Smooth muscle cell of the brain vasculature (primary cell): ENCODE measurements at regions not wholly inside any gene's neighbourhood (a gene's known extent, or its start where the extent isn't known, plus 50 kb on each side); places are given as distances from the start of the nearest gene placed in this dataset.
"Not testable (repeated sequence)": the region's sequence is repeated elsewhere in the genome, so short reads cannot be mapped to it uniquely, and the experiment has no call there.

ENCODE experiments used
- DNase-seq: peaks from one replicate; pipeline ENCODE4 v3.0.0-alpha.2; 2012; ENCODE audit warnings: low read depth, low spot score

DNA sequence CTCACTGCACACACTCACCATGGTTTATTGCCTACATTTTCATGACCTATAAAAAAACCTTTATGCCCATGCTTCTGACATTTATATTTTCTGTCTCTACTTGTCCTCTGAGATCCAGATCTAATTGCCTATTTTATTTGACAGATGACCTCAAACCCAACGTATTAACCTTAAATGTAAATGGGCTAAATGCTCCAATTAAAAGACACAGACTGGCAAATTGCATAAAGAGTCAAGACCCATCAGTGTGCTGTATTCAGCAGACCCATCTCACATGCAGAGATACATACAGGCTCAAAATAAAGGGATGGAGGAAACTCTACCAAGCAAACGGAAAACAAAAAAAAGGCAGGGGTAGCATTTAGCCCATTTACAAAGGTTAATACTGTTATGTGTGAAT, 117.4 kb upstream of the ADAMTS3 start:
- not testable (repeated sequence) for DNase-seq

GRCh38 chr4:72679666-72680065, 110.6 kb upstream of the ADAMTS3 start:
- DNase-seq, result no peak

DNA sequence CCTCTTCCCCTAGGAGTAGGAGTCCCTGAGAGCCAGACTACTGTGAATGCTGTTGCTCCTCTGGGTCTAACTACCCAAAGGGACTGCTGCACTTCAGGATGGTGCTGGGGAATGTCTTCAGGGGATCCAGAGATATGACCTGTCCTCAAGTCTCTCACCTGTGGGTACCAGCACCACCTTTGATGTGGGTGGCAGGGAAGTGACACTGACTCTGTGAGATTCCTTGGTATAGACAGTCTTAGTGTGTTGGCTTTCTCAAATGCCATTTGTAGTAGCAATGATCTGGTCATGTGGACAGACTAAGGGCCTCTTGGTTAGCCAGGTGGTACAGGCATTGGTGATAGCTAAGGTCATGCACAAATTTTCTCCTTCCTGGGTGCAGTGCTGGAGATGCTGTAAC, 108.9 kb upstream of the ADAMTS3 start:
- no peak for DNase-seq

DNA sequence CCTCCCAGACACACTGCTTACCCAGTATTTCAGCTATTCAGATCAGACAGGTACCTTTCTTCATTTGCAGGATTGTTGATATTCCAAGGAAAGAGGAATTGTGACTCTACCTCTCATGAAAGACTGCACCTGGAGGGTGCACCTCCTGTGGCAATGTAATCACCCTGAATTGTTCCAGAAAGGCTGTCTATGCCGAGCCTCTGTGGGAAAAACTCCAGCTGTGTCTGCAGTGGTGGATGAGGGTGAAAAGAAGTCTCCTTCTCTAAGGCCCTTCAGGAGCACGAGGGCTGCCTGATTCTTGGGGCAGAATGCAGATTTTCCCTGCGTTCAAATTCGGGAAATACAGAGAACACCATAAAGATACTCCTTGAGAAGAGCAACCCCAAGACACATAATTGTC, 108.2 kb upstream of the ADAMTS3 start:
- no peak for DNase-seq

DNA sequence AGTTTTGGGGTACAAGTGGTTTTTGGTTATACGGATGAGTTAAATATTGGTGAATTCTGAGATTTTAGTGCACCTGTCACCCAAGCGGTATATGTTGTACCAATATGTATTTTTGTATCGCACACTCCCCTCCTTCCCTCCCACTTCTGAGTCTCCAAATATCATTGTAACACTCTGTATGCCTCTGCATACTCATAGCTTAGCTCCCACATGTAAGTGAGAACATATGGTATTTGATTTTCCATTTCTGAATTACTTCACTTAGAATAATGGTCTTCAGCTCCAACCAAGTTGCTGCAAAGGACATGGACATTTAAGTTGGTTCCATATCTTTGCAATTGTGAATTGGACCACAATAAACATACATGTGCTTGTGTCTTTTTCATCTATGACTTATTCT, 103.0 kb upstream of the ADAMTS3 start:
- DNase-seq, result no peak

DNA sequence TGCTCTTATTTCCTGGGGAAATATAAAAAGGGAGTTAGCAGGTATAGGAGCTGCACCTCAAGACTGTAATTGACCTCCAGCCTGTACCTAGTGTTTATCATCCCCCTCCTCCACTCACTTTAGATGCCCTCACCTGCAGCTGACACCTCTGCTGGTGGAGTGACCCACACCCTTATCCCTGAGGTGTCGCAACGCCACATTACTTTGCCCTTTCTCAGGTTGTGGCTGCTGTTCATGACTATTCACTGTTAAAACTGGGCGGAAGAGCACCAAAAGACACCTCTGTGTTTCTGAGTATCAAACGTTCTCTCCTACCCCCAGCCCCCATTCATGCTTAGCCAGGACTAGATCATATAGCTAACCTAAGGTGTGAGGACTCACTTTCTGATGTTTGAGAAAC, 101.5 kb upstream of the ADAMTS3 start:
- DNase-seq, result no peak

GRCh38 chr4:72666910-72667309, 97.9 kb upstream of the ADAMTS3 start:
- DNase-seq, result no peak

- no peak for DNase-seq
Measured at GRCh38 chr4:72665171-72665968, 96.3 kb upstream of the ADAMTS3 start.

GRCh38 chr4:72663828-72664227, 94.8 kb upstream of the ADAMTS3 start:
- no peak for DNase-seq

DNA sequence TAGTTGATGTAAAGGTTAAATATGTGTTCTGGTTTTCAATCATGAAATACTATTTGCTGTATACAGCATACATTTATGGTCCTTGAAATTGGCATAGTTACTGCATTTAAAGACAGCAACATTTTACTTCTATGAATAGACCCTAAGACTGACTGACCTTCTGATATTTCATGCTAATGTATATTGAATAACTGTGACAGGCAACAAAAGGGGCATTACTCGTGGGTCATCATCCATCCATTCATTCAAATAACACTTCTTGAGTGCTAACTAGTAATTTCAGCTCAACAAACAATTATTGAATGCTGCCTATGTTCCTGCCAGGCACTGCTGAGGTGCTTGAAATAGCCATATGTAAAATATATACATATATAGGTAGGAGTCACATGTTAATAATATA, 92.8 kb upstream of the ADAMTS3 start:
- no peak for DNase-seq

DNA sequence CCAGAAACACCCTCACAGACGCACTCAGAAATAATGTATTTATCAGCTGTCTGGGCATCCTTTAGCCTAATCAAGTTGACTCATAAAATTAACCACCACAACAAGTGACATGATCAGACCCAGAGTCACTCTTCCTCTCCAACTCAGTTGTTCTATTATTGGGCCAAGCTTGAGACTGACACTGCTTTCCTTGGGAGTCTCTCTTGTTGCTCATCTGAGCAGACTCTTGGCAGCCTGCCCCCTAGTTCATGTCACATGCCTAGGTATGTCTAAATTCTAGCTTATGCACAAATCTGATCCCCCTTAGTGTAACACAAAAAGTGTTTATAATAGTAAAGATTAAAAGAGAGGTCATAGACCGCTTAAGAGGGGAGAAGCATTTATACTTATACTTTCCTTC, 72.6 kb upstream of the ADAMTS3 start:
- DNase-seq, result no peak

GRCh38 chr4:72636866-72637265, 67.8 kb upstream of the ADAMTS3 start:
- DNase-seq, result not testable (repeated sequence)

GRCh38 chr4:72635931-72636330, 66.9 kb upstream of the ADAMTS3 start:
- DNase-seq, result not testable (repeated sequence)

DNA sequence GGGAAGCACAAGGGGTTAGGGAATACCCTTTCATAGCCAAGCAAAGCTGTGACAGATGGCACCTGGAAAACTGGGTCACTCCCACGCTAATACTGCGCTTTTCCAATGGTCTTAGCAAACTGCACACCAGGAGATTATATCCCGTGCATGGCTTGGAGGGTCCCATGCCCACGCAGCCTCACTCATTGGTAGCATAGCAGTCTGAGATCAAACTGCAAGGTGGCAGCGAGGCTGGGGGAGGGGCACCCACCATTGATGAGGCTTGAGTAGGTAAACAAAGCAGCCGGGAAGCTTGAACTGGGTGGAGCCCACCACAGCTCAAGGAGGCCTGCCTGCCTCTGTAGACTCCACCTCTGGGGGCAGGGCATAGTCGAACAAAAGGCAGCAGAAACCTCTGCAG, 63.2 kb upstream of the ADAMTS3 start:
- DNase-seq, result not testable (repeated sequence)

GRCh38 chr4:72631296-72631695, 62.3 kb upstream of the ADAMTS3 start:
- DNase-seq, result peak; percentile 20

- no peak for DNase-seq
Measured at GRCh38 chr4:72629540-72629939, 60.5 kb upstream of the ADAMTS3 start.

DNA sequence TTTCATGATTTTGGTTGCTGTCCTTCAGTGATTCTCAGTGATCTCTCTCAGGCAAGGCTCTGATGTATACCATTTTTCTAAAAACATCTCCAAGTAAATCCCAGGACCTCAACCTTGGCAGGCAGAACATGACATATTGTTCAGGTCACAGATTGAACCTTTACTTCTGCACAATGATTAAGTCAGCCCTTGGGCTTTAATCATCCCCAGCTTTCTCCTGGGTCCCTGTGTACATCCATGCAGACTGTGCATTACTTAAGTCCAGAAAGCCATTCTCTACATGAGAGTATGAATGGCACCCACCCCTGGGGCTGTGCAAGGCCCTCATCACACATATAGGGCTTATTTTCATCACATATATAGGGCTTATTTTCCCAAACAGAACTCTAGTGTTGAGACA, 58.7 kb upstream of the ADAMTS3 start:
- no peak for DNase-seq
